MM.1S (cell line): ENCODE measurements at regions not wholly inside any gene's neighbourhood (a gene's known extent, or its start where the extent isn't known, plus 50 kb on each side); places are given as distances from the start of the nearest gene placed in this dataset.

Experiments used
- EZH2 ChIP-seq: fragments of 300-600 bp; sonication (generic); optimal IDR thresholded peaks from 2 replicates; pipeline ENCODE3; 2017; ENCODE audit warnings: low read depth, mild to moderate bottlenecking, antibody characterized with exemption, low read length, mixed read lengths
- EZH2phosphoT487 ChIP-seq: fragments of 300-600 bp; sonication (generic); IDR thresholded peaks from 2 replicates; pipeline ENCODE4 v1.6.1; 2018; ENCODE audit warnings: antibody characterized with exemption, low read length

DNA sequence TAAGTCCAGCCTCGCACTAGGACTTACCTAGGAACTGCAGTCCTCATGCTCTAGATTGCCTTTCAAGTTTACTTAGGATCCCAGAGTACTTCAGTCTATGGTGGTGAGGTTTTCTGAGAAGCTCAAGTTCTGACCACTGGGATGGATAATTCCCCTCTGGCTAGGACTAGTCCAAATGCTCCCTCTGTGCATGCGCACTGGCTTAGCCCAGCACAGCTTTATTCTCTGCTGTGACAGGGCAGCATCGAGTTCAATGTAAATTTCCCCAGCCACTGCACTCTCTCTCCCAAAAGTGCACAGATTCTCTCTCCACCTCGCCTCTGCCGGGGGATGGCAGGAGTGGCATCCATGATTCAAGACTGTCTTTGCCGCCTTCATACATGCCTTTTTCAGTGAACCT lies 241.6 kb downstream of the ZNF326 start:
- no peak for TF ChIP-seq EZH2
- no peak for TF ChIP-seq EZH2phosphoT487
